ENCODE measurements at regions not wholly inside any gene's neighbourhood (a gene's known extent, or its start where the extent isn't known, plus 50 kb on each side); places are given as distances from the start of the nearest gene placed in this dataset.

GRCh38 chr1:83573776-83574175 is 425.2 kb downstream of the TTLL7 start:
- DNase-seq (ENCODE audit: low read depth) = no peak

GRCh38 chr1:83571536-83571935 is 427.4 kb downstream of the TTLL7 start:
- DNase-seq (ENCODE audit: low read depth) = no peak

- no peak for DNase-seq (ENCODE audit: low read depth)
Measured at GRCh38 chr1:83561346-83561745, 437.6 kb downstream of the TTLL7 start.

- no peak for DNase-seq (ENCODE audit: low read depth)
Measured at GRCh38 chr1:83559129-83559840, 439.6 kb downstream of the TTLL7 start.

GRCh38 chr1:83555871-83556270 is 443.1 kb downstream of the TTLL7 start:
- DNase-seq (ENCODE audit: low read depth) = no peak

GRCh38 chr1:83554174-83554573 is 444.8 kb downstream of the TTLL7 start:
- no peak for DNase-seq (ENCODE audit: low read depth)

- no peak for DNase-seq (ENCODE audit: low read depth)
Measured at GRCh38 chr1:83552820-83553219, 446.1 kb downstream of the TTLL7 start.

GRCh38 chr1:83548311-83548710 is 450.6 kb downstream of the TTLL7 start:
- DNase-seq (ENCODE audit: low read depth) = no peak

- DNase-seq (ENCODE audit: low read depth) = no peak
Measured at GRCh38 chr1:83547901-83548300, 451.0 kb downstream of the TTLL7 start.

GRCh38 chr1:83546874-83547273 is 452.1 kb downstream of the TTLL7 start:
- no peak for DNase-seq (ENCODE audit: low read depth)

GRCh38 chr1:83545066-83545862 is 453.7 kb downstream of the TTLL7 start:
- no peak for DNase-seq (ENCODE audit: low read depth)

GRCh38 chr1:83543222-83543973 is 455.5 kb downstream of the TTLL7 start:
- DNase-seq (ENCODE audit: low read depth) = no peak

GRCh38 chr1:83531521-83532309 is 467.2 kb downstream of the TTLL7 start:
- no peak for DNase-seq (ENCODE audit: low read depth)

GRCh38 chr1:83530506-83530905 is 468.4 kb downstream of the TTLL7 start:
- DNase-seq (ENCODE audit: low read depth) = no peak

GRCh38 chr1:83527987-83528386 is 470.9 kb downstream of the TTLL7 start:
- DNase-seq (ENCODE audit: low read depth) = no peak

GRCh38 chr1:83520797-83521196 is 478.1 kb downstream of the TTLL7 start:
- DNase-seq (ENCODE audit: low read depth) = no peak

- DNase-seq (ENCODE audit: low read depth) = no peak
Measured at GRCh38 chr1:83516369-83516768, 482.6 kb downstream of the TTLL7 start.

- no peak for DNase-seq (ENCODE audit: low read depth)
Measured at GRCh38 chr1:83515578-83516154, 483.3 kb downstream of the TTLL7 start.

- DNase-seq (ENCODE audit: low read depth) = no peak
Measured at GRCh38 chr1:83512373-83513193, 486.3 kb downstream of the TTLL7 start.

- no peak for DNase-seq (ENCODE audit: low read depth)
Measured at GRCh38 chr1:83511146-83511726, 487.7 kb downstream of the TTLL7 start.

Data from CMK (cell line).